ENCODE measurements at regions not wholly inside any gene's neighbourhood (a gene's known extent, or its start where the extent isn't known, plus 50 kb on each side); places are given as distances from the start of the nearest gene placed in this dataset.

DNA sequence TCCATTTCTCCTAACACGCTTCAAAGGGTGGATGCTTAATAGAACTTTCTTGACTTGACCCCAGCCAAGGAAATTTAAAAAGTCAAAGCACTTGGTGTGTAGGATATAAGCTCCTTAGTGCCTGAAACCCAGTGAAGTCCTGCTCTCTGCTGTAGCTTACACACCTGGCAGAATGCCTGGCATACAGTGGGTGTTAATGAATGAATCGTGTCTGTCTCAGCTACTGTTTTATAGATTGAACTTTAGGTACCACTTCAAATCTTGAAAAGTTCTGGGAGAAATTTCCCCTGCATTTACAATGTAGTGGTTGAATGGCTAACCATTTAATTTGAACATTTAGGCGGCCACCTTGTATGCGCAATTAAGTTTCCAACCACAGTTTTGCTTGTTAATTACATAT, 70.5 kb upstream of the ZNF217 start:
- TF ChIP-seq EZH2 (IDR thresholded peaks at IDR 0.05; ENCODE audit: low read depth): no peak
- TF ChIP-seq, protein P1, sequence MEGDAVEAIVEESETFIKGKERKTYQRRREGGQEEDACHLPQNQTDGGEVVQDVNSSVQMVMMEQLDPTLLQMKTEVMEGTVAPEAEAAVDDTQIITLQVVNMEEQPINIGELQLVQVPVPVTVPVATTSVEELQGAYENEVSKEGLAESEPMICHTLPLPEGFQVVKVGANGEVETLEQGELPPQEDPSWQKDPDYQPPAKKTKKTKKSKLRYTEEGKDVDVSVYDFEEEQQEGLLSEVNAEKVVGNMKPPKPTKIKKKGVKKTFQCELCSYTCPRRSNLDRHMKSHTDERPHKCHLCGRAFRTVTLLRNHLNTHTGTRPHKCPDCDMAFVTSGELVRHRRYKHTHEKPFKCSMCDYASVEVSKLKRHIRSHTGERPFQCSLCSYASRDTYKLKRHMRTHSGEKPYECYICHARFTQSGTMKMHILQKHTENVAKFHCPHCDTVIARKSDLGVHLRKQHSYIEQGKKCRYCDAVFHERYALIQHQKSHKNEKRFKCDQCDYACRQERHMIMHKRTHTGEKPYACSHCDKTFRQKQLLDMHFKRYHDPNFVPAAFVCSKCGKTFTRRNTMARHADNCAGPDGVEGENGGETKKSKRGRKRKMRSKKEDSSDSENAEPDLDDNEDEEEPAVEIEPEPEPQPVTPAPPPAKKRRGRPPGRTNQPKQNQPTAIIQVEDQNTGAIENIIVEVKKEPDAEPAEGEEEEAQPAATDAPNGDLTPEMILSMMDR (conservative IDR thresholded peaks at IDR 0.05): no peak
